ENCODE measurements at regions not wholly inside any gene's neighbourhood (a gene's known extent, or its start where the extent isn't known, plus 50 kb on each side); places are given as distances from the start of the nearest gene placed in this dataset.

DNA sequence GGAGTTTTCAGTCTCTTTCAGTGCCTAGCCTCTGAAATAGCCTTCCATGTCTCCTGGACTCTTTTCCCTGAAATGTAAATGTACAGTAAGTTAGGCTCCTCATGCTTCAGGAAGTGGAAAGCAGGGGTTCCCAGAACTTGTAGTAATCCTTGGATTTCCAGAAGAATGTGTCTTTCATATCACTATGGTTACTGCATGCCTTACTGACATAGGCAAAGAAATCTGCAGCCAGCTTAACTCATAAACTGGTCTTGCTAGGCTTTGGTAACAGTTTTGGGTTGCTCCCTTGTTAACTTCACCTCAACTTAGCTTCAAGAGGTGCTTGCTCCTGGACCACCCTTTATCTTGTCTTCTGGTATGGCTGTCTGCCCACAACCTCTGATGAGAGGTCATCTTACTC, 686.8 kb upstream of the DDX18 start:
- H3K4me3 ChIP-seq (replicated peaks in 1 of 3; ENCODE audit: insufficient read depth in 1 of 3, low read depth in 1 of 3, low read length in 3 of 3) = no peak overlapping the region
- no peak for DNase-seq (ENCODE audit: low read depth, low spot score)
- dilution Hi-C loops (cut with MboI; ENCODE audit: extremely low pct_ligation_motif_present, low sequenced_read_pairs) = no loop called here
- TF ChIP-seq, protein P1, sequence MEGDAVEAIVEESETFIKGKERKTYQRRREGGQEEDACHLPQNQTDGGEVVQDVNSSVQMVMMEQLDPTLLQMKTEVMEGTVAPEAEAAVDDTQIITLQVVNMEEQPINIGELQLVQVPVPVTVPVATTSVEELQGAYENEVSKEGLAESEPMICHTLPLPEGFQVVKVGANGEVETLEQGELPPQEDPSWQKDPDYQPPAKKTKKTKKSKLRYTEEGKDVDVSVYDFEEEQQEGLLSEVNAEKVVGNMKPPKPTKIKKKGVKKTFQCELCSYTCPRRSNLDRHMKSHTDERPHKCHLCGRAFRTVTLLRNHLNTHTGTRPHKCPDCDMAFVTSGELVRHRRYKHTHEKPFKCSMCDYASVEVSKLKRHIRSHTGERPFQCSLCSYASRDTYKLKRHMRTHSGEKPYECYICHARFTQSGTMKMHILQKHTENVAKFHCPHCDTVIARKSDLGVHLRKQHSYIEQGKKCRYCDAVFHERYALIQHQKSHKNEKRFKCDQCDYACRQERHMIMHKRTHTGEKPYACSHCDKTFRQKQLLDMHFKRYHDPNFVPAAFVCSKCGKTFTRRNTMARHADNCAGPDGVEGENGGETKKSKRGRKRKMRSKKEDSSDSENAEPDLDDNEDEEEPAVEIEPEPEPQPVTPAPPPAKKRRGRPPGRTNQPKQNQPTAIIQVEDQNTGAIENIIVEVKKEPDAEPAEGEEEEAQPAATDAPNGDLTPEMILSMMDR (IDR thresholded peaks at IDR 0.05; ENCODE audit: extremely low read depth in 1 of 2, insufficient read depth in 1 of 2, low read depth in 1 of 2, low read length in 2 of 2) = no peak
- TF ChIP-seq GATA2 (IDR thresholded peaks at IDR 0.05; ENCODE audit: insufficient read depth, insufficient read length, low read depth, low read length) = no peak
- no peak for TF ChIP-seq EZH2 (IDR thresholded peaks at IDR 0.05; ENCODE audit: borderline replicate concordance, low read depth, low read length, severe bottlenecking)
- TF ChIP-seq, protein P2, sequence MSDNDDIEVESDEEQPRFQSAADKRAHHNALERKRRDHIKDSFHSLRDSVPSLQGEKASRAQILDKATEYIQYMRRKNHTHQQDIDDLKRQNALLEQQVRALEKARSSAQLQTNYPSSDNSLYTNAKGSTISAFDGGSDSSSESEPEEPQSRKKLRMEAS (IDR thresholded peaks at IDR 0.05; ENCODE audit: insufficient read depth, insufficient read length) = no peak
- TF ChIP-seq POLR2A (IDR thresholded peaks at IDR 0.05; ENCODE audit: low read depth, low read length) = no peak
- no peak for TF ChIP-seq JUN (IDR thresholded peaks at IDR 0.05; ENCODE audit: borderline replicate concordance, insufficient read depth, insufficient read length, low read depth)
- no peak for TF ChIP-seq FOS (IDR thresholded peaks at IDR 0.05; ENCODE audit: borderline replicate concordance, insufficient read depth, low read length)
- no peak for TF ChIP-seq MYC (IDR thresholded peaks at IDR 0.05; ENCODE audit: low read depth, low read length)
- TF ChIP-seq POLR2AphosphoS5 (IDR thresholded peaks at IDR 0.05; ENCODE audit: insufficient read depth, low read depth, low read length) = no peak
- H3K79me2 ChIP-seq (ENCODE audit: control insufficient read depth, insufficient read depth, low read length) = no peaks in the 10 kb centered on the region
- H3K4me2 ChIP-seq (ENCODE audit: insufficient read depth, low read length) = no peak overlapping the region
- no TSS peak for BruUV-seq (replicated peaks)
- CTCF ChIA-PET = no interaction called here
- intact Hi-C loops (cut with micrococcal nuclease) = no loop called here
- H3K27ac ChIP-seq (ENCODE audit: insufficient read depth, low read depth, low read length) = no peak overlapping the region
- no peaks in the 10 kb centered on the region for H3K27me3 ChIP-seq (ENCODE audit: control insufficient read depth in 2 of 2, insufficient read depth in 2 of 2, low read length in 2 of 2)
- no peaks in the 10 kb centered on the region for H3K9me1 ChIP-seq (replicated peaks; ENCODE audit: control insufficient read depth, extremely low read depth, insufficient read depth, low read length)
- POLR2A ChIA-PET = no interaction called here
- no peak overlapping the region for H3K9ac ChIP-seq (replicated peaks; ENCODE audit: extremely low read depth, insufficient read depth, low read length)
- no peak overlapping the region for H2AFZ ChIP-seq (ENCODE audit: low read depth, low read length)
- no peaks in the 10 kb centered on the region for H3K4me1 ChIP-seq (ENCODE audit: control insufficient read depth, extremely low read depth, insufficient read depth, low read length)
- no peaks in the 10 kb centered on the region for H3K36me3 ChIP-seq (ENCODE audit: control insufficient read depth in 2 of 2, extremely low read depth in 1 of 2, insufficient read depth in 2 of 2, low read length in 2 of 2)
- no peaks in the 10 kb centered on the region for H3K9me3 ChIP-seq (replicated peaks; ENCODE audit: control insufficient read depth, insufficient read depth, low read length)
- no peak for FAIRE-seq
- H4K20me1 ChIP-seq (replicated peaks; ENCODE audit: control insufficient read depth, extremely low read depth, insufficient read depth, low read length) = no peaks in the 10 kb centered on the region
